GM12865 (cell line): ENCODE measurements at regions not wholly inside any gene's neighbourhood (a gene's known extent, or its start where the extent isn't known, plus 50 kb on each side); places are given as distances from the start of the nearest gene placed in this dataset.

Experiments
- DNase-seq: peaks from one replicate; pipeline ENCODE4 v3.0.0; 2010; ENCODE audit warnings: low read depth
- H3K4me3 ChIP-seq: 2 replicates; pipeline ENCODE4 v1.5.1; 2011; ENCODE audit warnings: mild to moderate bottlenecking, low read depth, low read length, control low read depth
- CTCF ChIP-seq: IDR thresholded peaks from 2 replicates; pipeline ENCODE4 v1.5.1; 2011; ENCODE audit warnings: low read length, control low read depth, low read depth, inconsistent platforms; ENCODE audit not compliant: insufficient read depth; ENCODE audit errors: missing control alignments

DNA sequence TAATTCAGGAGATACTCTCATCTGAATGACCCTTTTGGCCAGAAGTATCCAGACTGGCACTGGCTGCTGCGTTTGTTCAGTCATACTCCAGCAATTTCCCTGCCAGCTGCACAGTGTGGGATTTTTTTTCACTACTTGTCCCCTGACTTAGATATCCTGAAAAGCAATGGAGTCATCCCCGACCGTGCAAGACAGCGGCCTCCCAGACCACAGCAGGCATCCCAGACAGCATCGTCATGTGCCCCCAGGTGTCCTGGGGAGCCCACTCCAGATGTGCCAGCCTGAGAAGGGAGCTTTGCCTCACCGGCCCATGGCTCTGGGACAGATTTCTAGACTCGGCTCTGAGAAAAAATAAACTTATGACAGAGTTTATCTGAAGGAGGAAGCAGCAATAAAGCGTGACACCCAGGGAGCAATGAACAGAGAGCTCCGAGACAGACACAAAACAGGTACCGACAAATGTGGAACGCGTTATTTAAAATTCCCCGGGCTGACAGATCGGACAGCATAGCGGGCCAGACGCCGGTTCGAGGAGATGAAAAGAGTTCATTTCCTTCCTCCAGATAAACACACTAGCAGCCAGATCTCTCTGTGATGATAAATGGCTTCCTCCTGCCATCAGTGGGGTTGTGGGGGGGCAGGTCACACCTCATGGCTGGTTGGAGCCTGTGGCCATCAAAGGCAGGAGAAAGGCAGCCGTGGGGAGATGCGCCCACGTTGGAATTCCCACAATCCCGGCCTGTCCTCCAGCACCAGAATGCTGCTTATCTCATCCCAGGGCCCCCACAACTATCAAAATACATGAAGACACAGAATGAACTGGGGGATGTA is 106.4 kb upstream of the FGF3 start:
- DNase-seq = no peak
- no peak overlapping the region for H3K4me3 ChIP-seq
- TF ChIP-seq CTCF = no peak

DNA sequence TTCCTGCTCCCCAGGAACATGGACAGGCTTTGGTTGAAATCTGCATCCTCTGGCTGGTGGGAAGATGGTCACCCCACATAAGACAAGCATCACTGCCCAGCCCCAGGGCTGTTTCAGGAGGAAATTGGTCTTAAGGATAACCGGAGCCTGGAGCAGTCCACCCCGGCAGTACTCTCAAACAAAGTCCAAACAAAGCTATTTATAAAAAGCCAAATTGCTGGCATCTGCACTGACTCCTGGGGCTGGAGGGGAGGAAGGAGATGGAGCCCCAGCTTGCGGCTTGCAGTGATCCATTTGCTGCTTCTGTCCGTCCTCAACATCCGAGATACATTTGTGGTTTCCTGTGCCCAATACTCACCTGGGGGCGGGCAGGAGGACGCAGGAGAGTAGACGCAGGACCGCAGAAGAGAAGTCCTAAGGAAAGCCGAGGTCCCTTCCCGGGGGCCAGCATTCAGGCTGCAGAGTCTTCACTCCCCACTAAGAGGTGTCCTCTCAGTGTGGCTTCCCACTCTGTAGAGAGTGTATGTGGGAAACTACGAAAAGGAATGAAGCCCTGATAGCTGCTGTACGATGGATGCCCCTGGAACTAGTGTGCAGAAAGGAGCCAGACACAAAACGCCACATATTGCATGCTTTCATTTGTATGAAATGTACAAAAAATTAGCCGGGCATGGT is 107.3 kb upstream of the FGF3 start:
- TF ChIP-seq CTCF = no peak
- DNase-seq = no peak
- no peak overlapping the region for H3K4me3 ChIP-seq

- no peak for DNase-seq
- TF ChIP-seq CTCF = no peak
- H3K4me3 ChIP-seq = no peak overlapping the region
These were observed 108.9 kb upstream of the FGF3 start for GRCh38 chr11:69928121-69928520.

DNA sequence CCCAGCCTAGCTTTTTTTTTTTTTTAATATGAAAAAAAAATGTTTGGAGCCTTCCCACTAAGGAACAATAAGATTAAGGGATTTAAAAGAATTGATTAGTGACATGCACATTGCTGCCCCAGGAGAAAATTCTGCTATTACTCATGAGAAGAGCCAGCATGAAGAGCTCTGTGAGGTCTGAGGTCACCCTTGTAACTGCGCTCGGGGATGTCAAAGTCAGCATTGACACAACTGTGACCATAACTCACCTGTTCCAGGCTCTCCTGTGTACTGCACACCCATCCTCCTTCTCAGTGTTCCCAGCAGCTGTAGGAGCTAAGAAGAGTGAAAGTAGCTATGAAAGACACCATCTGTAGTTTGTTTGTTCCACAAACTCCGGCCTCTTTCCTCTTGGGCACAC is 109.8 kb upstream of the FGF3 start:
- DNase-seq = no peak
- no peak for TF ChIP-seq CTCF
- H3K4me3 ChIP-seq = no peak overlapping the region

- no peak overlapping the region for H3K4me3 ChIP-seq
- no peak for DNase-seq
- TF ChIP-seq CTCF = no peak
These were observed 111.2 kb upstream of the FGF3 start for GRCh38 chr11:69930081-69931059.

DNA sequence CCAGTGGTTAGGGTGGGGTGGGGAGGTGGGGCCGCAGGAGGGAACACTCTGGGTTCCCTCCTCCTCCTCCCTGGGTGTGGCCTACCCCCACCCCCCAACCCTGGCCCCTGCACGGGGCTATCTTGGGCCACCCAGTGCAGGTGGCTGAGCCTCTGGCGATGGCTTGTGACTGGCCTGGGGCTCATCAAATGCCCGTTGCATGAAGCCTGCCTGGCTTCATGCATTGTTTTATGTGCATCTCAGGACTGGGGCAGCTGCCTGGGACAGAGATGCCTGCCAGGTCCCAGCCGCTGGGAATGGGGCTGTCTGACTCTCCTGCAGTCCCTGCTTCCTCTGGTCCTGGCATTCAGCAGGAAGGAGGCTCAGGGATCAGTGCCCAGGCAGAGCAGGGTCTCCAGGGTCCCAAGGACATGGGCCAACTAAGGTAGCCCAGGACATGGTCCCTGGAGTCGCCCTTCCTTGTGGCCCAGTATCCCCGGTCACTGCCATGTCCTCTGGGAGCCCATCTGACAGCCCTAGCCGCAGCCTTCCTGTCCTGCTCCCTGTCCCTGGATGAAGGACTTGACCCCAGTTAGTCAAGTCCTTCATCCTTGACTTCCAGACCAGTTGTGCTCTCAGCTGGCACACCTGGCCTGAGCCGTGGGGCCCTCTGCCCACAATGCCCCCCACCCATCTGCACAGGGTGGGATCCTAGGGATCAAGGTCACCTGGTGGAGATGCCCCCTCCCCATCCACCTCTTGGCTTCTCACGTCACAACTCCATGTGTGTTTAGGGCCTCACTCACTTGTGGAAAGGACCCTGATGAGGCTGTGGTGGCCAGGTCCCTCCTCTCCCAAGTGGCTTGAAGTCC is 112.1 kb upstream of the FGF3 start:
- DNase-seq = no peak
- no peak overlapping the region for H3K4me3 ChIP-seq
- no peak for TF ChIP-seq CTCF
